PC-3 (cell line): ENCODE measurements at regions not wholly inside any gene's neighbourhood (a gene's known extent, or its start where the extent isn't known, plus 50 kb on each side); places are given as distances from the start of the nearest gene placed in this dataset.

ENCODE experiments used
- EZH2 ChIP-seq: fragments of 300-600 bp; sonication (generic); IDR thresholded peaks from one replicate; pipeline ENCODE4 v1.6.1; 2017; ENCODE audit warnings: antibody characterized with exemption, mild to moderate bottlenecking, low read length; ENCODE audit not compliant: unreplicated experiment
- EZH2phosphoT487 ChIP-seq: fragments of 300-600 bp; sonication (generic); IDR thresholded peaks from 2 replicates; pipeline ENCODE4 v1.6.1; 2018; ENCODE audit warnings: mild to moderate bottlenecking, antibody characterized with exemption, low read length, borderline replicate concordance
- TF ChIP-seq, protein P1 (sequence below): fragments of 300-600 bp; sonication (generic); conservative IDR thresholded peaks from 2 replicates; pipeline ENCODE4 v1.5.1; 2017; ENCODE audit warnings: antibody characterized with exemption, low read depth, mild to moderate bottlenecking, low read length

DNA sequence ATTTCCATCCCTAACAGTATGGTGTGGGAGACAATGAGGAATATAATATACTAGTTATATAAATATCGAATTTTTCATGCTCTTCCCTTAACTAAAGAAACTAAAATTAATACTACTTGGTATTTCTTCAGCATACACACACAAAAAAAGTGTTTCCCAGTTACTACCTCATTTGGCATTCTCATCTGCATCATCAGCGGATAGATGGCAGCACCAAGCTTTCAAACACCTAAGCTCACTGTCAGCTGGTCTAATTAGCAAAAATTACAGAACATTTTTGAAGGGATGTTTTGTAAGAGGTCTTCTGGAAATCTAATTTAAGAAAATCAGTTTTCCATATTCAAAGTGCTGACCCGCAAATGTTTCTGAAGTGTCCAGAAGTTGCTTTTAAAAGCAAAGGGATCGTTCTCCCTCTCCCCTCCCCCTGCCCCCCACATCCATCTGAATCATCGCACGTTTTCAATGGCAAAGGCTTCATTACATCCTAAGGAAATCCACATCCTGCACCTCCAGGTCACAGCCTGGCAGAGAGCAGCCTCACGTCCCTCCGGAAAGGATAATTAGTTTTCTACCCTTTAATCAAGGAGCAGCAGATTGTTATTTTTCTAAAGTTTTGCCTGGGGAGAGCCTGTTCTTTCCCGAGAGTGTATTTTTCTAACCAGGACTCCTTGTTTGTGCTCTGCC is 86.1 kb upstream of the SPATA12 start:
- TF ChIP-seq, protein P1, sequence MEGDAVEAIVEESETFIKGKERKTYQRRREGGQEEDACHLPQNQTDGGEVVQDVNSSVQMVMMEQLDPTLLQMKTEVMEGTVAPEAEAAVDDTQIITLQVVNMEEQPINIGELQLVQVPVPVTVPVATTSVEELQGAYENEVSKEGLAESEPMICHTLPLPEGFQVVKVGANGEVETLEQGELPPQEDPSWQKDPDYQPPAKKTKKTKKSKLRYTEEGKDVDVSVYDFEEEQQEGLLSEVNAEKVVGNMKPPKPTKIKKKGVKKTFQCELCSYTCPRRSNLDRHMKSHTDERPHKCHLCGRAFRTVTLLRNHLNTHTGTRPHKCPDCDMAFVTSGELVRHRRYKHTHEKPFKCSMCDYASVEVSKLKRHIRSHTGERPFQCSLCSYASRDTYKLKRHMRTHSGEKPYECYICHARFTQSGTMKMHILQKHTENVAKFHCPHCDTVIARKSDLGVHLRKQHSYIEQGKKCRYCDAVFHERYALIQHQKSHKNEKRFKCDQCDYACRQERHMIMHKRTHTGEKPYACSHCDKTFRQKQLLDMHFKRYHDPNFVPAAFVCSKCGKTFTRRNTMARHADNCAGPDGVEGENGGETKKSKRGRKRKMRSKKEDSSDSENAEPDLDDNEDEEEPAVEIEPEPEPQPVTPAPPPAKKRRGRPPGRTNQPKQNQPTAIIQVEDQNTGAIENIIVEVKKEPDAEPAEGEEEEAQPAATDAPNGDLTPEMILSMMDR: no peak
- no peak for TF ChIP-seq EZH2phosphoT487
- no peak for TF ChIP-seq EZH2
